GM21737 (cell line): ENCODE measurements at regions not wholly inside any gene's neighbourhood (a gene's known extent, or its start where the extent isn't known, plus 50 kb on each side); places are given as distances from the start of the nearest gene placed in this dataset.

ENCODE experiments used
- ATAC-seq: cut with Tn5 transposase; IDR thresholded peaks from one replicate; pipeline ENCODE4 v1.9.1; 2021; ENCODE audit warnings: mild to moderate bottlenecking, moderate library complexity; ENCODE audit not compliant: unreplicated experiment

GRCh38 chr14:58809520-58809919 is 171.8 kb downstream of the DACT1 start:
- no peak for ATAC-seq

- no peak for ATAC-seq
Observed at GRCh38 chr14:58812050-58812910, 174.5 kb downstream of the DACT1 start.

GRCh38 chr14:58813745-58814144 is 176.0 kb downstream of the DACT1 start:
- ATAC-seq = no peak

- no peak for ATAC-seq
Observed at GRCh38 chr14:58814466-58814865, 176.7 kb downstream of the DACT1 start.

- no peak for ATAC-seq
Observed at GRCh38 chr14:58815161-58815701, 177.5 kb downstream of the DACT1 start.

DNA sequence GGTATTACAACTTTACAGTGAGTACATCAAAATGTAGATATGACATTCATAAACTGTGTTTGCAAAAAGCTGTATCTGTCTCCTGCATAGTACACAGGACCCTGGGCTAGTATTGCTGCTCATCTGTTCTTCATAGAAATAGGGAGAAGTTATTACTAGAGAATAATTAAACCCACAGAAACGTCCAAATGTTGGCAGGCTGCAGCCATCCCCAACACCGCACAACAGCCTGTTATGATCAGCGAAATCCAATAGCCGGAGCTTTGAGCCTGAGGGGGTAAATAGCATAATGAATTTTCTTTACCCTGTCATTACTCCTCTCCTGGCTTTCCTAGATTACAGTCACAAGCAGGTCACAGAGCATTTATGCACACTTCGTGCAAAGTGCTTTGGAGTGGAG is 178.0 kb downstream of the DACT1 start:
- ATAC-seq = no peak

DNA sequence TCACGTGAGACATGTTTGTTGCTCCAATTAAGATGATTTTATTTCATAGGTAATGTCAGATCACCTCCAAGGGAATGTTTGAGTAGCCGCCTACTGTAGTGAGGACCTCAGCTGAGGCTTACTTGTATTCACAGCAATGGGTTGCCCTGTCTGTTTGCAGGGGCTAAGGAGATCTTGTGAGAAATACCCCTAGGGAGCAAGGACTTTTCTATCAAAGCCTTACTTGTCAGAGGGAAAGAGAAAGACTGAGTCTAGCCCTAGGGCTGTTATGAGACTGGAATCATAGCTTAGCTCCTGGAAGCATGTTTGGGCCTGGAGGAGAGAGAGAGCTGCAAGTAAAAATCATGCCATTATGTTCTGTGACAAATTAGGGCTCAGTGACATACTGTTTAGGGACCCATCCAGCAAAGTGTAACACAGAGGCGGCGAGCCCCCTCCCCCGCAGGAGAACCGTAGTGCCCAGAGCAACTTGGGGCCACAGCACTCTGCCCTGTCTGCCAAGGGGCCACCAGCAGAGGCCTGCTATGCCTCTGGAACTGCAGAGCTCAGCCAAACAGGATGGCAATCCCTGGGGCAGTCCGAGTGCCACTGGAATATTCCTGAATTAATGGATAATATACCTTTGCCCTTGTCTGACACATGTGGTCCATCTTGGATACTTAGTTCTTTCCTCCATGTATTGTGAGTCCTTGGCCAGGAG is 178.8 kb downstream of the DACT1 start:
- ATAC-seq = no peak

DNA sequence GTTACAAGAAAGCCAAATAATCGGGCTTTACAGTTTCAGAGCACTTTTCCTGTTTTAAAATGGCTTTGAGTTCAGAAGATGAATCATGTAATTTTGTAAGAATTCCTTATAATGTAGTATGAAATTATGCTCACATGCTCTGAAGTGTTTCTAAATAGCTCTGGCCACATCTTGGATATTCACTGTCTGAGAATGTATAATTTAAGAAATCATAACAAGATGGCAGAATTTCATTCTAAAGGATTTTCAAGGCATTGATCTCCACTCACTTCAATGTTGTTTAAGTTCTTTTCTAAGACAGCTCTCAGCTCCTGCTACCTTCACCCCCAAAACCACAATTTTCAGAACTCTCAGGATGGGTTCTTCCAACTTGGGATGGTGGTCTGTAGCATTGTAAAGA is 180.1 kb downstream of the DACT1 start:
- no peak for ATAC-seq

GRCh38 chr14:58820032-58820431 is 182.3 kb downstream of the DACT1 start:
- ATAC-seq = no peak

DNA sequence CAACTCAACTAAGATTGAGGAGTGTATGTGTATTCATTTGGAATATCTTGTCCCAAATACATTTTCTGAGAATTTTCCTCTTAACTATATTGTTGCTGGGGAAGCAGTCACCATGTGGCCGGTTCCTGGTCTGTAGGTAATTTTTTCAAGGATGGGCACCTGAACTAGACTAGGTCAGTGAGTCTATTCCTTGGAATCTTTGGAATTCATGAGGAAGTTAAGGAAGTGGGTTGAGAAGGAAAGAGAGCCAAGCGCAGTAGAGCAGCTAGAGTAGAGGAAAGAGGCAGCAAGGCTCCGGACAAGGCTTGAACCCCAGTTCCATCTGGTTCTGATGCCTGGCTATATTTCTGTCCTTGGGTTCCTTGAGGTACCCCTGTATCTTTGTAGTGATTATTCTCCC is 183.7 kb downstream of the DACT1 start:
- no peak for ATAC-seq

- no peak for ATAC-seq
Observed at GRCh38 chr14:58822856-58823255, 185.1 kb downstream of the DACT1 start.

DNA sequence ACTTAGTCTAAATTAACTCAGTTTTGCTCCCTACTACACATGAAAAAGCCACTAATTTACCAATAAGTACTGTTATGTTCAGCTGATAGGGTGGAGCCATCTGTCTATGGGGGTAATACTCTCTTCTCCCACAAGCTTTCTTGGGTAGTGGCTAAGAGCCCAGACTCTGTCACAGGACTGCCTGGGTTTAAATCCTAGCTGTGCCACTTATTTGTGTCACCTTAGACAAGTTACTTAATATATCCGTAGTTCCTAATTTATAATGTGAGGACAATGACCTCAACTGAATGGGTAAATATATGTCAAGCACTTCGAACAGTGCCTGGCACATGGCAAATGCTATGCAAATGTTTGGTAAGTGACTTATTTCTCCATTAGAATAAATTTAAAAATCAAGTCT is 185.6 kb downstream of the DACT1 start:
- ATAC-seq = no peak

GRCh38 chr14:58824106-58824505 is 186.3 kb downstream of the DACT1 start:
- no peak for ATAC-seq

DNA sequence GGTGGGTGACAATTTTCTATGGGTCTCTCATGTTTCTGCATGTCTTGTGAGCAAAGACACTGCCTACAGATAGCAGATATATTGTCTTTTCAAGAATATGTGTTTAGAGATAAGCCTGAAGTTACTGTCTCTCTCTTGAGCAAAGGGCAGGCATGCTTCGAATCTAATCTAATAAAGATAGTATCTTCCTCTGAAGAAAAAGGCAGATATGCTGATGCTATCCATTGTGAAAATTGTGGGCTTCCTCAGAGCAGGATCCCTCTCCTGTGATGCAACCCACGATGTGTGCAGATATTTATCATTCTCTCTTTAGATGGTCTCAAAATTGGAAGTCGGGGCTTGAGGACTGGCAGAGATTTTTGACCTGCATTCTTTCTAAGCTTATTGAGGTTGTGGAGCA is 187.0 kb downstream of the DACT1 start:
- no peak for ATAC-seq

- ATAC-seq = no peak
Observed at GRCh38 chr14:58825606-58826005, 187.8 kb downstream of the DACT1 start.

GRCh38 chr14:58826845-58827686 is 189.3 kb downstream of the DACT1 start:
- ATAC-seq = no peak

- ATAC-seq = no peak
Observed at GRCh38 chr14:58828298-58828697, 190.5 kb downstream of the DACT1 start.

DNA sequence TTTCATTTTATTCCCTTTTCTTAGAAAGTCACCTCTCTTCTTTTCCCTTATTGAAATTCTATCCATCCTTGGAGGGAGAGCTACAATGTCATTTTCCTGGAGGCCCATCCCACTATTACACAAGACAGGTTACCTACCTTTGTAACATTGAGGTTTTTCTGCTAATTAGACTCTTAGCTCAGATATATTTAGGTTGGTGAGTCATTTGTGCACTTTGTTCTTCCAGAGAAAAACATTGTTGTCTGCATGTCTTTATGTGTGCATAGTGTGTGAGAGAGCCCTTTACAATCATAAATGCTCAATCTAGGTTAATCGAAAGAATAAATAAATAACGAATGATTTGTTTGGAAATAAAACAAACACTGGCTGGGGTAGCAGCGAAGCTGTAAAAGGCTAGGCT is 191.8 kb downstream of the DACT1 start:
- ATAC-seq = no peak

DNA sequence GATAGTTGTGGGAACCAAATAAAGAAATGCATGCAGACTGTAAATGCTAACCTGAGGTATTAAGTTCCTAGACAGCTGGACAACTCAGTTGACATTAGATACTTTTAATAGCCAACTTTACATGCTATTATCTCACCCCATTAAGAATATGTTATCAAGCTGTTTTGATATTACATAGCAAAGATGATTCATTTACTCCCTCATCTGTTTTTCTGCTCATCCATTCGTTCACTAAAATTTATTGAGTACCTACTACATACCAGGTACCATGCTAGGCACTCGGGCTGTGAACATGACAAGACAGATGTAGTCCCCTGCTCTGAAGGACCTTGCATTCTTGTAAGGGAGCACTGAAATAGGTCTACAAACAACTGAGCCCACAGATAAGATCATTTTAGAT is 192.4 kb downstream of the DACT1 start:
- no peak for ATAC-seq

DNA sequence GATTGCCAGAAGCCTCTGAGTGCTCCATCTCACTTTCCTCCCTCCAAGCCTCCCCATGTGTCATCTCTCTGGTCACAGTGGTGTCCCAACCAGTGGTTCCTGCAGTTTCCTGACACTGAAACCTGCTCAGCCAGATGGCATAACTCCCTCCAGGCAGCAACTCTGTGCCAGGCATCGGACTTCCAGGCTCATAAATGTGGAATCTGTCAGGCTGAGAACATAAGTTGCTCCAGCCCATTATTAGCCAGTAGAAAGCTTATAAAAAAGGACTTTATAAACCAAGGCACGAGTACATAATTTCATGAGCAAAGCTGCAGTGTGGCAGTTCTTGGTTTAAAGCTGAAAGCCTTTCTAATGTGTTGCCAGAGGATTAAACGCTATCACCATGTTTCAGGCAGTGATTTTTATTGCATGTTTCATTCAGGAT is 194.3 kb downstream of the DACT1 start:
- no peak for ATAC-seq
